GM19043 (cell line): ENCODE measurements at regions not wholly inside any gene's neighbourhood (a gene's known extent, or its start where the extent isn't known, plus 50 kb on each side); places are given as distances from the start of the nearest gene placed in this dataset.
"Not testable (repeated sequence)": the region's sequence is repeated elsewhere in the genome, so short reads cannot be mapped to it uniquely, and the experiment has no call there.

Experiments used
- ATAC-seq: cut with Tn5 transposase; IDR thresholded peaks from one replicate; pipeline ENCODE4 v1.9.1; 2021; ENCODE audit warnings: low read depth; ENCODE audit not compliant: unreplicated experiment

GRCh38 chr9:62655705-62656104 is 1465.9 kb downstream of the SPATA31A7 start:
- not testable (repeated sequence) for ATAC-seq

GRCh38 chr9:62662733-62663507 is 1473.1 kb downstream of the SPATA31A7 start:
- not testable (repeated sequence) for ATAC-seq

- ATAC-seq = not testable (repeated sequence)
Measured at GRCh38 chr9:62663512-62663911, 1473.7 kb downstream of the SPATA31A7 start.

- not testable (repeated sequence) for ATAC-seq
Measured at GRCh38 chr9:62667137-62667824, 1477.4 kb downstream of the SPATA31A7 start.

GRCh38 chr9:62677016-62677415 is 1487.2 kb downstream of the SPATA31A7 start:
- ATAC-seq = not testable (repeated sequence)

- ATAC-seq = peak; percentile 51
Measured at GRCh38 chr9:62678336-62678735, 1488.5 kb downstream of the SPATA31A7 start.

- not testable (repeated sequence) for ATAC-seq
Measured at GRCh38 chr9:62679020-62679419, 1489.2 kb downstream of the SPATA31A7 start.

- ATAC-seq = peak; percentile 85
Measured at GRCh38 chr9:62684833-62685647, 1495.2 kb downstream of the SPATA31A7 start.

- ATAC-seq = not testable (repeated sequence)
Measured at GRCh38 chr9:62686313-62686712, 1496.5 kb downstream of the SPATA31A7 start.

- ATAC-seq = not testable (repeated sequence)
Measured at GRCh38 chr9:62693019-62693418, 1503.2 kb downstream of the SPATA31A7 start.

- not testable (repeated sequence) for ATAC-seq
Measured at GRCh38 chr9:62711317-62711716, 1521.5 kb downstream of the SPATA31A7 start.

- ATAC-seq = not testable (repeated sequence)
Measured at GRCh38 chr9:62725580-62725979, 1535.7 kb downstream of the SPATA31A7 start.

GRCh38 chr9:62730229-62731000 is 1540.6 kb downstream of the SPATA31A7 start:
- ATAC-seq = peak; percentile 93

GRCh38 chr9:62731015-62731414 is 1541.2 kb downstream of the SPATA31A7 start:
- not testable (repeated sequence) for ATAC-seq

- not testable (repeated sequence) for ATAC-seq
Measured at GRCh38 chr9:62737004-62737606, 1547.3 kb downstream of the SPATA31A7 start.

GRCh38 chr9:62737915-62738314 is 1548.1 kb downstream of the SPATA31A7 start:
- ATAC-seq = not testable (repeated sequence)

- ATAC-seq = not testable (repeated sequence)
Measured at GRCh38 chr9:62745774-62746529, 1556.1 kb downstream of the SPATA31A7 start.
